ENCODE measurements at regions not wholly inside any gene's neighbourhood (a gene's known extent, or its start where the extent isn't known, plus 50 kb on each side); places are given as distances from the start of the nearest gene placed in this dataset.

DNA sequence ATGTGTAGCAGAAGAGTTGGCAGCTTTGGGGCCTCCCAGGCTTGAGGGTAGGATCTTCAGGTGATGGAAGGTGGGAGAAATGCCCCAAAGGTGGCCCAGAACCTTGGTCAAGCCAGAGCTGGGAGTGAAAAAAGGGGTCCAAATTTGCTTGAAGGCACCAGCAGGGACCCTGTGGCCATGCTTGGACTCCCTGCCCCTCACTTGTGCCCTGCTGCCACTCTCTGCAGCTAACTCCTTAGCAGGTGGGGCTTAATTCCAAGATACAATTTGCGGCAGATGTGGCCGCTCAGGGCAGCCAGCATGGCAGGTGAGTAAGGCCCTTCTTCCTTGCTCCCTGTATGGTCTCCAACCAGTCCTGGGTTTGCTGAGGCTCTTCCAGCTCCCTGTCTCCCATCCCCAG lies 51.3 kb upstream of the ADRA1D start:
- TF ChIP-seq, protein P1, sequence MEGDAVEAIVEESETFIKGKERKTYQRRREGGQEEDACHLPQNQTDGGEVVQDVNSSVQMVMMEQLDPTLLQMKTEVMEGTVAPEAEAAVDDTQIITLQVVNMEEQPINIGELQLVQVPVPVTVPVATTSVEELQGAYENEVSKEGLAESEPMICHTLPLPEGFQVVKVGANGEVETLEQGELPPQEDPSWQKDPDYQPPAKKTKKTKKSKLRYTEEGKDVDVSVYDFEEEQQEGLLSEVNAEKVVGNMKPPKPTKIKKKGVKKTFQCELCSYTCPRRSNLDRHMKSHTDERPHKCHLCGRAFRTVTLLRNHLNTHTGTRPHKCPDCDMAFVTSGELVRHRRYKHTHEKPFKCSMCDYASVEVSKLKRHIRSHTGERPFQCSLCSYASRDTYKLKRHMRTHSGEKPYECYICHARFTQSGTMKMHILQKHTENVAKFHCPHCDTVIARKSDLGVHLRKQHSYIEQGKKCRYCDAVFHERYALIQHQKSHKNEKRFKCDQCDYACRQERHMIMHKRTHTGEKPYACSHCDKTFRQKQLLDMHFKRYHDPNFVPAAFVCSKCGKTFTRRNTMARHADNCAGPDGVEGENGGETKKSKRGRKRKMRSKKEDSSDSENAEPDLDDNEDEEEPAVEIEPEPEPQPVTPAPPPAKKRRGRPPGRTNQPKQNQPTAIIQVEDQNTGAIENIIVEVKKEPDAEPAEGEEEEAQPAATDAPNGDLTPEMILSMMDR (IDR thresholded peaks at IDR 0.05; ENCODE audit: insufficient read depth, low read length, poor library complexity, severe bottlenecking) = no peak
- no peak for TF ChIP-seq EZH2phosphoT487 (conservative IDR thresholded peaks at IDR 0.05; ENCODE audit: low read length)

Data from SU-DHL-6 (cell line).